Glutamatergic neuron (in vitro differentiated cells): ENCODE measurements at regions not wholly inside any gene's neighbourhood (a gene's known extent, or its start where the extent isn't known, plus 50 kb on each side); places are given as distances from the start of the nearest gene placed in this dataset.

ENCODE experiments used
- DNase-seq: peaks from one replicate; pipeline ENCODE4 v3.0.0; 2022
- H3K27ac Mint-ChIP-seq: one replicate; pipeline ENCODE4 v1.8.0; 2020; ENCODE audit warnings: mild to moderate bottlenecking, mixed read lengths, inconsistent platforms; ENCODE audit not compliant: unreplicated experiment
- H3K27me3 Mint-ChIP-seq: one replicate; pipeline ENCODE4 v1.8.0; 2020; ENCODE audit warnings: mild to moderate bottlenecking, moderate library complexity, mixed read lengths, inconsistent platforms; ENCODE audit not compliant: unreplicated experiment
- H3K36me3 Mint-ChIP-seq: one replicate; pipeline ENCODE4 v1.8.0; 2020; ENCODE audit warnings: mild to moderate bottlenecking, mixed read lengths, inconsistent platforms; ENCODE audit not compliant: unreplicated experiment
- H3K4me1 Mint-ChIP-seq: one replicate; pipeline ENCODE4 v1.8.0; 2020; ENCODE audit warnings: mild to moderate bottlenecking, low read depth, mixed read lengths, inconsistent platforms; ENCODE audit not compliant: unreplicated experiment
- H3K4me3 Mint-ChIP-seq: one replicate; pipeline ENCODE4 v1.8.0; 2020; ENCODE audit warnings: mild to moderate bottlenecking, mixed read lengths, inconsistent platforms; ENCODE audit not compliant: unreplicated experiment
- H3K9me3 Mint-ChIP-seq: one replicate; pipeline ENCODE4 v1.8.0; 2020; ENCODE audit warnings: mild to moderate bottlenecking, moderate library complexity, mixed read lengths, inconsistent platforms; ENCODE audit not compliant: unreplicated experiment
- TF ChIP-seq, protein P1 (sequence below): fragments of 200-600 bp; sonication (generic); IDR thresholded peaks from one replicate; pipeline ENCODE4 v1.5.0; 2021; ENCODE audit not compliant: partially characterized antibody, unreplicated experiment

DNA sequence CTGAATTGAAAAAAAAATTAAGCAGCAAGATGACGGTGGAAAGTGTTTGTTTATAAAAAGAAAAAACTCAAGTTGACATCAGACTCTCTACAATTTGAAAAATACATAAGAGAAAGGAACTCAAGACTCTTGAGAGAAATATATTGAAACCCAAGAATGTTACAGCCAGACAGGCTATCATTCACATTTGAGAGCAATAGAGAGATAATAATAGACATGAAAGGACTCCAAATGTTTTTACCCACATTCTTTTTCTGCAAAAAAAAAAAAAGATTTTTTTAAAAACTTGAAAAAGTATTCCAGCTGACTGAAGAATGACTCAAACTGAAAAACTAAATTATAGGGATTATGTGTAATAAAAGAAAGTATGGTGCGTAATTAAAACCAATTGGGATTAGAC is 532.4 kb downstream of the INHBA start:
- Mint-ChIP-seq H3K36me3 (no peaks in the 10 kb centered on the region), H3K27ac (no peak overlapping the region), H3K27me3 (no peaks in the 10 kb centered on the region), H3K4me1 (peaks cover 2% of the 10 kb centered on the region), H3K4me3 (no peak overlapping the region), H3K9me3 (no peaks in the 10 kb centered on the region)
- DNase-seq, result no peak
- TF ChIP-seq, protein P1, sequence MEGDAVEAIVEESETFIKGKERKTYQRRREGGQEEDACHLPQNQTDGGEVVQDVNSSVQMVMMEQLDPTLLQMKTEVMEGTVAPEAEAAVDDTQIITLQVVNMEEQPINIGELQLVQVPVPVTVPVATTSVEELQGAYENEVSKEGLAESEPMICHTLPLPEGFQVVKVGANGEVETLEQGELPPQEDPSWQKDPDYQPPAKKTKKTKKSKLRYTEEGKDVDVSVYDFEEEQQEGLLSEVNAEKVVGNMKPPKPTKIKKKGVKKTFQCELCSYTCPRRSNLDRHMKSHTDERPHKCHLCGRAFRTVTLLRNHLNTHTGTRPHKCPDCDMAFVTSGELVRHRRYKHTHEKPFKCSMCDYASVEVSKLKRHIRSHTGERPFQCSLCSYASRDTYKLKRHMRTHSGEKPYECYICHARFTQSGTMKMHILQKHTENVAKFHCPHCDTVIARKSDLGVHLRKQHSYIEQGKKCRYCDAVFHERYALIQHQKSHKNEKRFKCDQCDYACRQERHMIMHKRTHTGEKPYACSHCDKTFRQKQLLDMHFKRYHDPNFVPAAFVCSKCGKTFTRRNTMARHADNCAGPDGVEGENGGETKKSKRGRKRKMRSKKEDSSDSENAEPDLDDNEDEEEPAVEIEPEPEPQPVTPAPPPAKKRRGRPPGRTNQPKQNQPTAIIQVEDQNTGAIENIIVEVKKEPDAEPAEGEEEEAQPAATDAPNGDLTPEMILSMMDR, result no peak

DNA sequence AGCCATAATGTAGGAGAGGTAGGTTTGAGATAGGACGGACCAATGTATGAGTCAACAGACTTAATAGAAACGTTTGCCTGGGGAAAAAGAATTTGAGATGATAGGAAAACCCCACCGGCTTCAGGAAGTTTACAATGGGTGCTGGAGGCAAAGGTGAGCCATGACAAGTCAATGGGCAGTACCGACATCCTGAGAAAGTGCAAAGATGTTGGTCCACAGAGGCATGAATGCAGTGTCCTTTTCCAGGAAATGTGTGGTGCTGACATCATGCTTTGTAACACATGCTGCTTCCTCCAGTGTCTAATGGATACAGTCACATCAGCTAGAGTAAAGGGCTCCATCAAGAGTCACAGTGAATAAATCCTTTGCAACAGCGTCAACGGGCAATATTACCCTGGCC is 533.6 kb downstream of the INHBA start:
- no peaks in the 10 kb centered on the region for H3K36me3 Mint-ChIP-seq
- no peaks in the 10 kb centered on the region for H3K9me3 Mint-ChIP-seq
- H3K4me3 Mint-ChIP-seq, result no peak overlapping the region
- TF ChIP-seq, protein P1, result no peak
- DNase-seq, result no peak
- H3K4me1 Mint-ChIP-seq, result no peaks in the 10 kb centered on the region
- no peak overlapping the region for H3K27ac Mint-ChIP-seq
- no peaks in the 10 kb centered on the region for H3K27me3 Mint-ChIP-seq

DNA sequence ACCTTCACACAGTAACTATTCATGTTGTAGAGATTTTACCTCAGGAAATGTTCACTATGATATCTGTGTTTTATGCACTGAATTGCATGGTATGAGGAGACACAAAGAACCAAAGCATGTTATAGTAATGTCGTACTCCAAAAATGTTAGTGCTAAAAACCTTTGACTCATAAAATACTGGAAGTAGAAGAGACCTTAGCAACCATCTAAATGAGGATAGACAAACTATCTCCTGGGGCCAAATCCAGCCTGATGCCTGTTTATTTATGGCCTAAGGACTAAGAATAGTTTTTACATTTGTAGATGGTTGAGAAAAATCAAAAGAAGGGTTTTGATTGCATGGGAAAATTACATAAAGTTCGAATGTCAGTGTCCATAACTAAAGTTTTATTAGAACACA is 535.1 kb downstream of the INHBA start:
- Mint-ChIP-seq H3K36me3 (no peaks in the 10 kb centered on the region), H3K4me3 (no peak overlapping the region)

DNA sequence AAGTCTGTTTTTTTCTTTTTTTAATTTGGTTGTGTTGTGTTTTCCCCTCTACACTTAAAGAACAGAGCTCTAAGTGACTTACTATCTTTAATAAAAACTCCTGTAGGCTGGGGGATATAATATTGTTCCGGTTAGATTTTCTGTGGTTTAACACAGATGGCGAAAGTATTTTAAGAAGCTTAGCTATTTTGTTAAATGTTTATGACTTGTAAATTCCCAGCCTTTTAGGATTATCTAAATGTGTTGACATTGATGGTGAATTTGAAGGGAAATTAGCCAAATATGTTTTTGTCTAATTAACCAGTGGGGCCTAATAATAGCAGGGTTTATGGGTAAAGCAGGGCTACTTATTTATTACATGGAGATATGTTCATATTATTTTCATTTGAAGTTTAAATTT is 538.5 kb downstream of the INHBA start:
- Mint-ChIP-seq H3K27me3 (no peaks in the 10 kb centered on the region), H3K4me3 (no peak overlapping the region), H3K4me1 (no peaks in the 10 kb centered on the region), H3K36me3 (peaks cover 5% of the 10 kb centered on the region), H3K27ac (no peak overlapping the region), H3K9me3 (no peaks in the 10 kb centered on the region)
- TF ChIP-seq, protein P1, result no peak
- no peak for DNase-seq

More for the DNA sequence above, 535.1 kb downstream of the INHBA start:
- TF ChIP-seq, protein P1, result no peak
- no peak overlapping the region for H3K27ac Mint-ChIP-seq
- no peak for DNase-seq
- no peaks in the 10 kb centered on the region for H3K27me3 Mint-ChIP-seq
- H3K4me1 Mint-ChIP-seq, result no peaks in the 10 kb centered on the region
- no peaks in the 10 kb centered on the region for H3K9me3 Mint-ChIP-seq

DNA sequence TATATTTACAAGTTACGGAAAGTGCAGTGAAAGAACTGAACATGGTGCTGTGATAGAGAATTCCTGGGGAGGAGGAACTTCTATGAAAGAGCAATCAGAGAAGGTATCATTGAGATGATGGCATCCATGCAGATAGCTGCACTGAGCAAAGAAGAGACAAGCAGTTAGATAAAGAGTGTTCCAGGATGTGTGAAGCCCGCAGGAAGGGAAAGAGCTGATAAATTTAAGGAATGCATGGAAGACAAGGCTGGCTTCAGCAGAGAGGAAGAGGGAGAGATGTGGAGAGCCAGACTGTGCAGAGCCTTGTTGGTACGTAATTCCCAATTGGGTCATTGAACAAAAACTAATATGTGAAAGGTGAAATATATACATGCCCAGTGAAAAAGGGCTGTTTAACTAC is 538.9 kb downstream of the INHBA start:
- no peak for DNase-seq
- TF ChIP-seq, protein P1, result no peak
- Mint-ChIP-seq H3K27me3 (no peaks in the 10 kb centered on the region), H3K36me3 (peaks cover 5% of the 10 kb centered on the region), H3K9me3 (no peaks in the 10 kb centered on the region), H3K4me1 (no peaks in the 10 kb centered on the region), H3K4me3 (no peak overlapping the region), H3K27ac (no peak overlapping the region)
